GM19025 (cell line): ENCODE measurements at regions not wholly inside any gene's neighbourhood (a gene's known extent, or its start where the extent isn't known, plus 50 kb on each side); places are given as distances from the start of the nearest gene placed in this dataset.
"Not testable (repeated sequence)": the region's sequence is repeated elsewhere in the genome, so short reads cannot be mapped to it uniquely, and the experiment has no call there.

Experiments used
- ATAC-seq: cut with Tn5 transposase; IDR thresholded peaks from one replicate; pipeline ENCODE4 v1.9.1; 2021; ENCODE audit warnings: mild to moderate bottlenecking, low read depth, moderate library complexity; ENCODE audit not compliant: unreplicated experiment

GRCh38 chr17:45645330-45645729, 138.8 kb upstream of the CRHR1 start:
- no peak for ATAC-seq

- ATAC-seq, result no peak
Measured at GRCh38 chr17:45646288-45646988, 137.7 kb upstream of the CRHR1 start.

DNA sequence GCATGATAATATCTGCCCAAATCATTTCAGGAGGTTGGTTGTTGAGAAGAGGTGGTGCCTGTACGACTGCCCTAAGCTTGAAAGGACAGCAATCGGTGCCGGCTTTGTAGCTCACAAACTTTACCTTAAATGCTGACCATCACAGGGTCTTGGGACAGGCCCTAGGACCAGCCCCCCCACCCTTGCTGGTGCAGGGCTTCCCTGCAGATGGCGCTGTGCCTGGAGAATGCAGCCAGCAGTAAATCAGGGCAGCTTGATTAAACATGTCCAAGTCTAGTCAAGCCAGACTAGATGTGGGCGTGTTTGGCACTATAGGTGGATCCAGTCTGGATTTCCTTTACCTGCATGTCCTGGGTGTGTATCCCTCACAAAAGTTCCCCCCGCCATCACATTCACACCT, 135.5 kb upstream of the CRHR1 start:
- no peak for ATAC-seq

GRCh38 chr17:45649796-45650195, 134.3 kb upstream of the CRHR1 start:
- no peak for ATAC-seq

DNA sequence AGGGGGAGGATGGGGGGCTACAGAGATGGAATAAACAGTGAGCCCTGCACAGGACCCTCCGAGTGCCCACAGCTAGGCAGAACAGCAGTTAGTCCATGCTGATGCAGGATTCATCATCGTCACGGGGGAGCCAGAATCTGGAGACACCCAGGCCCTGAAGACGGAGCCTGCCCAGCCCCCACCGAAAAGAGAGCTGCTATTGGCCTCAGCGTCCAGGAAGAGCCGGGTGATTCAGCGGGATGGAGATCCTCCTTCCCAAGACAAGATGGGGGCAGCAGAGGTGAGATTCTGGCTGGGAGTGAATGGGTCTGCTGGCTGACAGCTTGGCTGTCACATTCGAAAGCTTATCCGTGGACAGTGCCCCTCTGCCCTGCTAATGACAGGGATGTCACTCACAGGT, 133.6 kb upstream of the CRHR1 start:
- no peak for ATAC-seq

- no peak for ATAC-seq
Measured at GRCh38 chr17:45651145-45651709, 132.9 kb upstream of the CRHR1 start.

GRCh38 chr17:45653616-45654015, 130.5 kb upstream of the CRHR1 start:
- ATAC-seq, result no peak

- ATAC-seq, result no peak
Measured at GRCh38 chr17:45656527-45657181, 127.5 kb upstream of the CRHR1 start.

DNA sequence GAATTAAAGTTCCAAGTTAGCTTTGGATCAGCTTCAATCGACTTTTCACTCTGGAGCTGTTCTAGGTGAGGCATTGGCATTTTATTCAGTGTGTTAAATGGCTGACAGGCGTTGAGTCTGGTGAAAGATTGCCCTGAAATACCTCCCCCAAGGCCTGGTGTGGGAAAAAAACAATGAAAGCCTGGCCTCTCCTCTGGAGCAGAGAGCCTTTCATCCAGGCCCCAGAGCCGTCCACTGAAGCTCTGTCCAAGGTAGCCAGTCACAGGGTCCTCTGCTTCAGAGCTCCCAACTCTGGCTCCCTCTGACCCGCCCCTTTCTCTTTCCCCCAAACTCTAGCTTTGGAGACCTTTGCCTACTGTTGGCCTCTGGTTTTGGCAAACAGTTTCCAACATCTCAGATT, 123.6 kb upstream of the CRHR1 start:
- ATAC-seq, result no peak

DNA sequence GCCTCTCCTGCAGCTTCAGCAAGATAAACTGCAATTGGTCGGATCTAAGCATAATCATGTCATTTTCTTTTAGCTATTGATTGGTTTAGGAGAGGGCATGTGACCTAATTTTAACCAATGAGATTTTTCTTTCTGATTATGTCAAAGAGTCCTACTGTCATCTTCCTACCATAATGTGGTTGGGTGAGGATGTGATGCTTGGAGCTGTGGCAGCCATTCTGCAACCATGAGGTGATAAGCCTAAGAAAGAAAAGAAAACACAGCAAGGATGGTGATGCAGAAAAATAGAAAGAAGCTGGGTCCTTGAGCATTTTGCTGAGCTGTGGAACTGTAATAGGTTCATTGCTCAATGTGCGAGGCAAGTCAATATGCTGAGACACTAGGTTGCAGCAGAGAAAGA, 121.7 kb upstream of the CRHR1 start:
- ATAC-seq, result no peak

- no peak for ATAC-seq
Measured at GRCh38 chr17:45663772-45664171, 120.3 kb upstream of the CRHR1 start.

DNA sequence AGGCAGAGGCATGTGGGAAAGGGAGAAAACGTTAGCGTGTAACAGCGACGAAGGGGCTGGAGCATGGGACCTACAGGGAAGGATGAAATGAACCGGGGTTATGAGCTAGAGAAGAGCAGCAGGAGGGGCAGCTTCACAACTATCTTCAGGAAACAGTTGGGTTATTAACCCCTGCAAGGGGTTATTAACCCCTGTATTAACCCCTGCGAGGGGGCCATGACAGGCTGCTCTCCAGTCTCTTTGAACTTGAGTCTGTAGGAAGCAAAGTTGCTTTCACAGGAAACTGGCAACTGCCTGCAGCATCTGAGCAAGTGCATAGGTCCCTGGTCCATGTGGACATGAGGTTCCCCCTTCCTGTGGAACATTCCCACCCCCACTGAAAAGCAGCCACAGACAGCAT, 119.2 kb upstream of the CRHR1 start:
- no peak for ATAC-seq

- no peak for ATAC-seq
Measured at GRCh38 chr17:45666046-45666600, 118.0 kb upstream of the CRHR1 start.

DNA sequence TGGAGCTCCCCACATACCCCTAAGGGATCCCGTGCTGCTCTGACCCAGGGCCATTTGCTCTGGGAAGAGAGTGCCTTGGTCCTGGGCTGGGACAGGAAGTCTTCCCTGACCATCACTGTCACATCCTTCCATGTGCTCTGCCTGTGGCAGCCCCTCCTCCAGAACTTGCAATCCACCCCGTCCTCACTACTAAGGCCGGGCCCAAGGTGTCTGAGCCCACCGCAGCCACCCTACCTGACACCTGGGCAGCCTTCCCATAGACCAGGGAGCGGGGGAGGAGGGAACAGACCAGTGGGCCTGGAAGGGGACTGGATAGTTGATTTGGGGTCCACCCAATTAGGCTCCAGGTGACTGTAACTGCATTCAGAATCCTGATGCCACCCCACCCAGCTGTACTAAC, 117.5 kb upstream of the CRHR1 start:
- no peak for ATAC-seq

DNA sequence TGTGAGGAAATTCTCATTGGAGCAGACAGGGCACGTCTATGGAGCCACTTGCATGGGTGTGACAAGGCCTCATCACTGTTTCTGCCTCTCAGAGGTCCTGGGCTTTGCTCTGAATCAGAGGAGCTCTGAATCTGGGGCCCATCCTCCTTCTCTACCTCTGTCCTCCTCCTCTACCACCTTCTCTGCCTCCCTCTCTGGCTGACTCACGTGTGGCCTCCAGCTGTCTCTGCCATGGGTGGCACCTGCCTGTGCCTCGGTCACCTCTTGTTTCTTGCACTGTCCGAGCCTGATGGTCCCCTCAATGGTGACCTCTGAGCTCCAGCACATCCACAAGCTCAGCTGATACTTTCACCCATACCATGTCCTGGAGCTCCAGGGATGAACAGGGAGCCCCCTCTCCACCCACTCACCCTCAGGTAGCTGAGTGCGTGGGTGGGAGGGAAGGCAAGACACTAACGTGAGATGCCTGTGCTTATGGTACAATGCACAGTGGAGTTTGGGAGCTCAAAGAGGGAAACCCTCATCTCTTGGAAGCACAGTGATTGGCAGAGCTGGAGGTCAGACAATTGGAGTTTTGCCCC, 116.4 kb upstream of the CRHR1 start:
- ATAC-seq, result no peak

GRCh38 chr17:45668316-45668715, 115.8 kb upstream of the CRHR1 start:
- no peak for ATAC-seq

DNA sequence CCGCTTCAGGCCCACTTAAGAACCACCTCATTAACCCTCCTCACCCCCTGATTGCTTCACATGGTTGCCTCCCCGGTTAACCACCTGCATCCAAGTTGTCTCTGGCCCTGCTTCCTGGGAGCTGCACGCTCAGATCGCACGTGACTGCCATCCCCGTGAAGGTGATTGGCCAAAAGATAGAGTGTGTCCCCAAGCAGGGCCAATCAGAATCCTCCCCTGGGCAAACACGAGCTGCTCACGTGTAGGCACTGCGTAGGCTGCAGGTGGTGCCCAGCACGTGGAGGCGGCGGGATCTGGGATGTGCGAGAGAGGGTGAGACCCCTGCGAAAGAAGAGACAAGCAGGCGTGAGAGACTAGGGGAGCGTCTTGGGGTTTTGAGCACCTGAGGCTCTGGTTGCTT, 111.8 kb upstream of the CRHR1 start:
- ATAC-seq, result no peak

GRCh38 chr17:45672792-45673191, 111.3 kb upstream of the CRHR1 start:
- no peak for ATAC-seq

DNA sequence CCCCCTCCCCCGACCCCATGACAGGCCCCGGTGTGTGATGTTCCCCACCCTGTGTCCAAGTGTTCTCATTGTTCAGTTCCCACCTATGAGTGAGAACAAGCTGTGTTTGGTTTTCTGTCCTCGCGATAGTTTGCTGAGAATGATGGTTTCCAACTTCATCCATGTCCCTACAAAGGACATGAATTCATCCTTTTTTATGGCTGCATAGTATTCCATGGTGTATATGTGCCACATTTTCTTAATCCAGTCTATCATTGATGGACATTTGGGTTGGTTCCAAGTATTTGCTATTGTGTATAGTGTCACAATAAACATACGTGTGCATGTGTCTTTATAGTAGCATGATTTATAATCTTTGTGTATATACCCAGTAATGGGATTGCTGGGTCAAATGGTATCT, 110.4 kb upstream of the CRHR1 start:
- not testable (repeated sequence) for ATAC-seq

DNA sequence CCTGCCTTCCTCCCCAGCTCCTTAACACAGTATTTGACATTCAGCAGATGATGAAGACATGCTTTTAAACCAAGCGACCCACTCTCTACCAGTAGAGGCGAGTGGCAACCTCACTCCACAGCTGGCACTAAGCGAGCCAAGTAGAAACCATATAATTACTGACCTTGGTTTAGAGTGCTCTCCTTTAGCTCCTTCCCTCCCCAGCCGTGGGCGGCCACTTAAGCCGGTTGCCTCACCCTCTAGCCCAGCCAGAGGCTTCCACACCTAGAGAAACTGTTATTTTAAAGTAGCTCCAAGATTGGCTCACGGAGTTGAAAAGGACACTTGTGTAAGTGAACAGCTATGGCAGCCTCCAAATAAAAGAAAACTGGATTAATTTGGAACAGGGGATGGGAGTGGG, 109.1 kb upstream of the CRHR1 start:
- no peak for ATAC-seq

- no peak for ATAC-seq
Measured at GRCh38 chr17:45675892-45676291, 108.2 kb upstream of the CRHR1 start.
